ENCODE measurements at regions not wholly inside any gene's neighbourhood (a gene's known extent, or its start where the extent isn't known, plus 50 kb on each side); places are given as distances from the start of the nearest gene placed in this dataset.

- no peak overlapping the region for H3K4me3 ChIP-seq (ENCODE audit: low read depth, low read length)
- no peak for TF ChIP-seq CTCF (IDR thresholded peaks at IDR 0.05; ENCODE audit: low read depth, low read length, missing control alignments)
- in situ Hi-C loops (cut with HindIII; ENCODE audit: low sequenced_read_pairs) = no loop called here
- DNase-seq (ENCODE audit: low read depth) = no peak
Measured at GRCh38 chr5:171700318-171700912, 85.2 kb upstream of the SMIM23 start.

DNA sequence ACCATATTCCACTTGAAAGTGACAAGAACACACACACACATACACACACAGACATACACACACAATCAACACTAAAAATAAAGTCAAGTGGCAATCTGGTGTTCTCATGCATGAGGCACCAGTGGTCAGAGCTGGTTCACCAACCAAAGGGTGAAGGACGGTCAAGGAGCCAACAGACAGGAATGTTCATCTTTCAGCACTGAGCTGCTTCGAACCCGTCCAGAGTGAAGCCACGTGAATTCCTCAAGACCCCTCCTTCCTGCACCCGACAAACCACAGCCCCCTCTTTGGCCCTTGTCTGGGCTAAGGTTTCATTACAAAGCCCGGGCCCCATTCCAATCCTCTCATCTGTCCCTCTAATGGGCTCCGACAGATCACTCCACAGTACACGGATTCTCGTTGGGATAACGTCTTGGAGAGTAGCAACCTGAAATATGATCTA lies 84.5 kb upstream of the SMIM23 start:
- no peak for TF ChIP-seq CTCF (IDR thresholded peaks at IDR 0.05; ENCODE audit: low read depth, low read length, missing control alignments)
- no peak overlapping the region for H3K4me3 ChIP-seq (ENCODE audit: low read depth, low read length)
- DNase-seq (ENCODE audit: low read depth) = no peak
- in situ Hi-C loops (cut with HindIII; ENCODE audit: low sequenced_read_pairs) = no loop called here

GRCh38 chr5:171702135-171702770 lies 83.4 kb upstream of the SMIM23 start:
- no peak overlapping the region for H3K4me3 ChIP-seq (ENCODE audit: low read depth, low read length)
- no peak for TF ChIP-seq CTCF (IDR thresholded peaks at IDR 0.05; ENCODE audit: low read depth, low read length, missing control alignments)
- no peak for DNase-seq (ENCODE audit: low read depth)
- in situ Hi-C loops (cut with HindIII; ENCODE audit: low sequenced_read_pairs) = no loop called here

GRCh38 chr5:171703146-171703545 lies 82.5 kb upstream of the SMIM23 start:
- DNase-seq (ENCODE audit: low read depth) = no peak
- no peak for TF ChIP-seq CTCF (IDR thresholded peaks at IDR 0.05; ENCODE audit: low read depth, low read length, missing control alignments)
- in situ Hi-C loops (cut with HindIII; ENCODE audit: low sequenced_read_pairs) = no loop called here
- no peak overlapping the region for H3K4me3 ChIP-seq (ENCODE audit: low read depth, low read length)

DNA sequence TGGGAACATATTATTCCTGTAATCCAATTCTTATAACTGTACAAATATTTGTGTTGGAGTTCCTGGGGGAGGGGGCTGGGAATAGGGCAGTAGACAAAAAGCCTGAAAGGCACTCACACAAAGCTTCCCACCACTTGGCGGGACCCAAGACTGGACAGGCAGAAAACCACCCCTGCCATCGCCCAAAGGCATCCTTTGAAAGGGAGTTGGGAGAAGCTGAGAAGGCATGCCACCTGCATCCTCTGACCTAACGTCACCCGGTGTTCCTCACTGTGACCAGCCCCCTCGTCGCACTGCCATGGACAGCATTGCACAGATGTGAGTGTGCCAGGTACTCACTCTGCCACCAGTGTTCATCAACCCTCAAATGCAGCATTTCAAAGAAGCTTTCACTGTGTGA lies 80.6 kb upstream of the SMIM23 start:
- in situ Hi-C loops (cut with HindIII; ENCODE audit: low sequenced_read_pairs) = loop anchor here (5.0 kb wide), 1 partner anchor 68 kb away; no protein-coding TSS in a partner anchor

DNA sequence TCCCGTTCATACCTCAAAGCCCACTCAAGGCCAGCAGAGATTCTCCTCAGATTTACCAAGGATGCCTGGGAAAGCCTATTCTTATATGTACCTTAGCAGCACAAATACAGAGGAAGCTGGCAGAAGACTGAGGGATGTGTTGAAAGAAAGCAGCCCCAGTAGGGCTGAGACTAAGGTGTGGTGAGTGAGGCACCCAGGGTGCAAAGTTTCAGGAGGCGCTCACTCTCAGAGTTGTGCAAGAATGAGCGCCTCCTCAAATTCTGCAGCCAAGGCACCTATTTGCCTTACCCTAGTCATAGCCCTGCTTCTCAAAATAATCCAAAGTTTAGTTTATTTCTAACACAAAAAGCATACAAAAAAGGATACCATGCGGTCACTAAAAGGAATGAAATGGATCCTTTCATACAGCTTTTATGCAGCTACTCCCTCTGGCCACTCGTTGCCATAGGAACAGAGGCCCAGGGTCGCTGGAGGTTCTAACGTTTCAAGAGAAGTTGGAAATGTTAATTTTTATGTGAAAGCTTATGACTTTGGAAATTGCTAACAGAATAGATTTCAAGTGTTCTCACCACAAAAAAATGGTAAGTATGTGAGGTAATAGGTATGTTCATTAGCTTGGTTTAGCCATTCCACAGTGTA lies 79.7 kb upstream of the SMIM23 start:
- in situ Hi-C loops (cut with HindIII; ENCODE audit: low sequenced_read_pairs) = loop anchor here (5.0 kb wide), 1 partner anchor 69 kb away; no protein-coding TSS in a partner anchor
- TF ChIP-seq CTCF (IDR thresholded peaks at IDR 0.05; ENCODE audit: low read depth, low read length, missing control alignments) = no peak
- DNase-seq (ENCODE audit: low read depth) = no peak
- H3K4me3 ChIP-seq (ENCODE audit: low read depth, low read length) = no peak overlapping the region

More for the DNA sequence above, 80.6 kb upstream of the SMIM23 start:
- DNase-seq (ENCODE audit: low read depth) = no peak
- no peak overlapping the region for H3K4me3 ChIP-seq (ENCODE audit: low read depth, low read length)
- no peak for TF ChIP-seq CTCF (IDR thresholded peaks at IDR 0.05; ENCODE audit: low read depth, low read length, missing control alignments)
